ENCODE measurements at regions not wholly inside any gene's neighbourhood (a gene's known extent, or its start where the extent isn't known, plus 50 kb on each side); places are given as distances from the start of the nearest gene placed in this dataset.

GRCh38 chr5:82562696-82563240 lies 284.6 kb upstream of the RPS23 start:
- Histone ChIP-seq H3K79me2 (ENCODE audit: control insufficient read depth, insufficient read depth, low read length, unreplicated experiment) (no peaks in the 10 kb centered on the region), H2AFZ (ENCODE audit: low read length, unreplicated experiment) (no peak overlapping the region), H3K4me1 (ENCODE audit: control insufficient read depth, insufficient read depth, low read length, unreplicated experiment) (no peaks in the 10 kb centered on the region), H3K36me3 (ENCODE audit: insufficient read depth, low read length) (no peaks in the 10 kb centered on the region), H3K27me3 (ENCODE audit: insufficient read depth, low read length) (peaks cover 12% of the 10 kb centered on the region; the same call in 1 of the 2 replicates), H3K4me3 (ENCODE audit: low read depth, low read length) (no peak overlapping the region), H3K27ac (ENCODE audit: low read depth, low read length) (no peak overlapping the region)

- Histone ChIP-seq H3K27ac (ENCODE audit: low read depth, low read length) (no peak overlapping the region), H3K79me2 (ENCODE audit: control insufficient read depth, insufficient read depth, low read length, unreplicated experiment) (no peaks in the 10 kb centered on the region), H2AFZ (ENCODE audit: low read length, unreplicated experiment) (no peak overlapping the region), H3K36me3 (ENCODE audit: insufficient read depth, low read length) (no peaks in the 10 kb centered on the region), H3K27me3 (ENCODE audit: insufficient read depth, low read length) (peaks cover 10% of the 10 kb centered on the region; the same call in 1 of the 2 replicates), H3K4me3 (ENCODE audit: low read depth, low read length) (no peak overlapping the region), H3K4me1 (ENCODE audit: control insufficient read depth, insufficient read depth, low read length, unreplicated experiment) (no peaks in the 10 kb centered on the region)
Measured at GRCh38 chr5:82561797-82562196, 283.6 kb upstream of the RPS23 start.

- Histone ChIP-seq H3K27me3 (ENCODE audit: insufficient read depth, low read length) (peaks cover 5% of the 10 kb centered on the region; the same call in 1 of the 2 replicates), H3K36me3 (ENCODE audit: insufficient read depth, low read length) (no peaks in the 10 kb centered on the region), H3K79me2 (ENCODE audit: control insufficient read depth, insufficient read depth, low read length, unreplicated experiment) (no peaks in the 10 kb centered on the region), H2AFZ (ENCODE audit: low read length, unreplicated experiment) (no peak overlapping the region), H3K4me3 (ENCODE audit: low read depth, low read length) (no peak overlapping the region), H3K27ac (ENCODE audit: low read depth, low read length) (no peak overlapping the region), H3K4me1 (ENCODE audit: control insufficient read depth, insufficient read depth, low read length, unreplicated experiment) (no peaks in the 10 kb centered on the region)
Measured at GRCh38 chr5:82560969-82561368, 282.8 kb upstream of the RPS23 start.

DNA sequence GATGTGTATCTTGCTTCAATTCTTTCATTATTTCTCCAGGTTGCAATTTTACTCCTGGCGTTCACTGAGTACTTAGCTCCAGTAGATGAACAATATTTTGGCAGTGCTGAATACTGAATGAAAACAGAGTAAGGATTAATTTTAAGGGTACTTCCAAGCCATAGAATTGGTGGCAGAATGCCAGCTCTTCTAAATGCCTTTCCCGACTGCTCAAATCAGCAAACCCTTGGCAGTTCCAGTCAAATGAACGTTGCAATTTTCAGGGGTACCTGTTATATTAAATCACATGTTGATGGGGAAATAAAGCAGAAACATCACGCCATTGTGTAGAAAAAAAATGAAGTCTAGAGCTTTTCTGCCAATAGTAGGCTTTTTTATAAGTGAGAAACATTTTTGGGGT lies 282.4 kb upstream of the RPS23 start:
- H3K79me2 ChIP-seq (ENCODE audit: control insufficient read depth, insufficient read depth, low read length, unreplicated experiment): no peaks in the 10 kb centered on the region
- H3K4me3 ChIP-seq (ENCODE audit: low read depth, low read length): no peak overlapping the region
- no peaks in the 10 kb centered on the region for H3K36me3 ChIP-seq (ENCODE audit: insufficient read depth, low read length)
- H3K4me1 ChIP-seq (ENCODE audit: control insufficient read depth, insufficient read depth, low read length, unreplicated experiment): no peaks in the 10 kb centered on the region
- peaks cover 2% of the 10 kb centered on the region; the same call in 1 of the 2 replicates for H3K27me3 ChIP-seq (ENCODE audit: insufficient read depth, low read length)
- H2AFZ ChIP-seq (ENCODE audit: low read length, unreplicated experiment): no peak overlapping the region
- no peak overlapping the region for H3K27ac ChIP-seq (ENCODE audit: low read depth, low read length)

DNA sequence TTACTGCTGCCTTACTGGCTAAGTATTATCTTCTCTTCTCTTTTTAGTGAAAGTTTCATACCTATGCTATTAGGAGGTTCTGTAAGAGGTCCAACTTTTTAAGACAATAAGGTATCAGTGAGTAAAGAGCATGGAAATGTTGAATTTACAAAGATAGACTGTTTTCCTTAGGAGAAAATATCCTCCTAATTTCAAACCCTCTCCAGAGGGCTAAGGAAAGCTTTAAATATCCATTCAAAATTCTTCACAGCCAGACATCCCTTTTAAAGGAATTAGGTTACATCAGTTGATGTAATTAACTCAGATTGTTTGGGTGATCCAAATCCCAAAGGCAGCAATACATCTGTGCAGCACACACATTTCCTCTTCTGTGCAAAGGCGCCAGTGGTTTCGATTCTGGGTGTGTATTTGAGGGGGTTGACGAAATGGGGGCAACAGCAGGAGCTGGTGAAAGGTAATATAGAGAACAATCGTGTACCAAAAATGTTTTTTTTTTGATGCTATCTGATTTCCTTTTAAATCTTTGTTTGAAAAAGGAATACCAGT lies 273.8 kb upstream of the RPS23 start:
- Histone ChIP-seq H2AFZ (ENCODE audit: low read length, unreplicated experiment) (no peak overlapping the region), H3K4me1 (ENCODE audit: control insufficient read depth, insufficient read depth, low read length, unreplicated experiment) (peaks cover 9% of the 10 kb centered on the region), H3K79me2 (ENCODE audit: control insufficient read depth, insufficient read depth, low read length, unreplicated experiment) (no peaks in the 10 kb centered on the region), H3K4me3 (ENCODE audit: low read depth, low read length) (no peak overlapping the region), H3K36me3 (ENCODE audit: insufficient read depth, low read length) (no peaks in the 10 kb centered on the region), H3K27me3 (ENCODE audit: insufficient read depth, low read length) (no peaks in the 10 kb centered on the region), H3K27ac (ENCODE audit: low read depth, low read length) (no peak overlapping the region)

DNA sequence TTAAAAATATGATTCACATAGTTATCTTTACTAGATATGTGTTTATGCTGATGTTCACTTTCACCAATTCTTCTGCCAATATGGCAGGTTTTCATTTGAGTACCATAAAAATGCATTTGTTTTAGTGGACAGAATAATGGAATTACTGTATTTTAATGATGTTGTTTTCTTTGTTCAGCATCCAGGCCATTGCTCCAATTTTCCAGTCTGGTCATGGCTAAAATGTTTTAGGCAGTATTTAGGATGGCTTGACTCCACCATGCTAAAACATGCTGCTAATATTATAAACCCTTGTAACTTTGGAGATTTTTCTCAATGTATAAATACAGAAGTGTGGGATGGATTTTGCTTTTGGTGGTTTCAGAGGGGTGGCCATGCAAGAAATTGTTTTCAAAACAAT lies 273.0 kb upstream of the RPS23 start:
- H3K27ac ChIP-seq (ENCODE audit: low read depth, low read length): no peak overlapping the region
- H3K79me2 ChIP-seq (ENCODE audit: control insufficient read depth, insufficient read depth, low read length, unreplicated experiment): no peaks in the 10 kb centered on the region
- H3K36me3 ChIP-seq (ENCODE audit: insufficient read depth, low read length): no peaks in the 10 kb centered on the region
- no peak overlapping the region for H2AFZ ChIP-seq (ENCODE audit: low read length, unreplicated experiment)
- H3K27me3 ChIP-seq (ENCODE audit: insufficient read depth, low read length): peaks cover 5% of the 10 kb centered on the region; the same call in 1 of the 2 replicates
- H3K4me1 ChIP-seq (ENCODE audit: control insufficient read depth, insufficient read depth, low read length, unreplicated experiment): peaks cover 9% of the 10 kb centered on the region
- H3K4me3 ChIP-seq (ENCODE audit: low read depth, low read length): no peak overlapping the region

DNA sequence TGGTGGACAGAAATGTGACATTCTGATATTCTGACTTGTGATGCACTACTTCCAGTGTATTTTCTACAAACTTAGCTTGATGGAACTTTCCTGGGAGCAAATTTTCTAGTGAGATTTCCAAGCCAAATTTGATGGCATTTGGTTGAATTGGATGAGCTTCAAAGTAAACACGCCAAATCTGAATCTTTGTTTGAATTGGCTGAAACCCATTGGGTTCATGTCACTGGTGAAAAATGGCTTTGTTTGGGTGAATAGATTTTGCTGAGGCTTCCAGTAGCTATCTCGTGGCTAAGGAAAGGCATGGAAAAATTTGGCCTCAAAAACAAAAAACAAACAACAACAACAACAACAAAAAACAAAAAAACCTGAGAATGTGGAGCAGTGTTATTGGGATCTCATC lies 271.1 kb upstream of the RPS23 start:
- Histone ChIP-seq H3K36me3 (ENCODE audit: insufficient read depth, low read length) (no peaks in the 10 kb centered on the region), H3K4me1 (ENCODE audit: control insufficient read depth, insufficient read depth, low read length, unreplicated experiment) (peaks cover 9% of the 10 kb centered on the region), H3K4me3 (ENCODE audit: low read depth, low read length) (no peak overlapping the region), H3K27ac (ENCODE audit: low read depth, low read length) (no peak overlapping the region), H3K27me3 (ENCODE audit: insufficient read depth, low read length) (peaks cover 7% of the 10 kb centered on the region; the same call in 1 of the 2 replicates), H3K79me2 (ENCODE audit: control insufficient read depth, insufficient read depth, low read length, unreplicated experiment) (no peaks in the 10 kb centered on the region), H2AFZ (ENCODE audit: low read length, unreplicated experiment) (no peak overlapping the region)

- Histone ChIP-seq H2AFZ (ENCODE audit: low read length, unreplicated experiment) (no peak overlapping the region), H3K4me3 (ENCODE audit: low read depth, low read length) (no peak overlapping the region), H3K36me3 (ENCODE audit: insufficient read depth, low read length) (no peaks in the 10 kb centered on the region), H3K79me2 (ENCODE audit: control insufficient read depth, insufficient read depth, low read length, unreplicated experiment) (no peaks in the 10 kb centered on the region), H3K4me1 (ENCODE audit: control insufficient read depth, insufficient read depth, low read length, unreplicated experiment) (no peaks in the 10 kb centered on the region), H3K27ac (ENCODE audit: low read depth, low read length) (no peak overlapping the region), H3K27me3 (ENCODE audit: insufficient read depth, low read length) (peaks cover 7% of the 10 kb centered on the region; the same call in 1 of the 2 replicates)
Measured at GRCh38 chr5:82544004-82544403, 265.9 kb upstream of the RPS23 start.

GRCh38 chr5:82540301-82540700 lies 262.1 kb upstream of the RPS23 start:
- Histone ChIP-seq H3K79me2 (ENCODE audit: control insufficient read depth, insufficient read depth, low read length, unreplicated experiment) (no peaks in the 10 kb centered on the region), H3K27ac (ENCODE audit: low read depth, low read length) (no peak overlapping the region), H2AFZ (ENCODE audit: low read length, unreplicated experiment) (no peak overlapping the region), H3K4me3 (ENCODE audit: low read depth, low read length) (no peak overlapping the region), H3K36me3 (ENCODE audit: insufficient read depth, low read length) (no peaks in the 10 kb centered on the region), H3K27me3 (ENCODE audit: insufficient read depth, low read length) (peaks cover 2% of the 10 kb centered on the region; the same call in 1 of the 2 replicates), H3K4me1 (ENCODE audit: control insufficient read depth, insufficient read depth, low read length, unreplicated experiment) (no peaks in the 10 kb centered on the region)

DNA sequence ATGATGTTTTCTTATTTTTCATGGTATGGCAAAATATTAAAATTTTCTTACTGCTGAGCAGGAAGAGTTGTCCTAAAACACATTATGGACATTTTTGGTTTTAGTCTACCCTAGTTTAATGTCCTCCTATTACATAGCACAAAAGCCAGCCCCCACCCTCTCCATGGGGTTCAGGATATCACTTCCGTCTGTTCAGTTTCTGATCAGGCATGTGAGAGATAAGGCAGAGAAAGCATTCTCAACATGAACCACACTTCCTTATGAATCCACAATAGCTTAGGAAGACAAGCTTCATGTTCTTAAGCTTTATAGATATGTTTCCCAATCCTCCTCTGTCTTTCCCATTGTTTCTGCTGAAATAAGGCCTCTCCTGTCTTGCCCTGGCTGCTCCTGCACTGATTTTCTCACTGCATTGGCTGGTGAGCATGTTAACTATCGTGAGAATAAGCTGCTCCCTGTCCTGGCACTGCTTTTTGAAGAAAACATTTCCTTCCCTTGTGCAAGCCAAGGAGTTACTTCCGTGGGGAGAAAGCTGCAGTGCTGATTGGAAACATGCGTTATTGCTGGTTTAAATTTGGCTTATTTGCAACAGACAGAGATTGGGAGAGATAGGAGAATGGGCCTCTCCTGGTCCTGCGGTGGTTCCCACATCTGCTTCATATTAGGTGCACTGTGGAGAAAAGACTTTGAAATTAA lies 260.3 kb upstream of the RPS23 start:
- no peaks in the 10 kb centered on the region for H3K36me3 ChIP-seq (ENCODE audit: insufficient read depth, low read length)
- H3K4me3 ChIP-seq (ENCODE audit: low read depth, low read length): no peak overlapping the region
- no peak overlapping the region for H2AFZ ChIP-seq (ENCODE audit: low read length, unreplicated experiment)
- H3K4me1 ChIP-seq (ENCODE audit: control insufficient read depth, insufficient read depth, low read length, unreplicated experiment): no peaks in the 10 kb centered on the region
- peaks cover 11% of the 10 kb centered on the region for H3K27me3 ChIP-seq (ENCODE audit: insufficient read depth, low read length)
- no peaks in the 10 kb centered on the region for H3K79me2 ChIP-seq (ENCODE audit: control insufficient read depth, insufficient read depth, low read length, unreplicated experiment)
- H3K27ac ChIP-seq (ENCODE audit: low read depth, low read length): no peak overlapping the region

Data from ACC112 (cell line).